NCI-H345 (cell line): ENCODE measurements at regions not wholly inside any gene's neighbourhood (a gene's known extent, or its start where the extent isn't known, plus 50 kb on each side); places are given as distances from the start of the nearest gene placed in this dataset.
"Not testable (repeated sequence)": the region's sequence is repeated elsewhere in the genome, so short reads cannot be mapped to it uniquely, and the experiment has no call there.

ENCODE experiments used
- DNase-seq: peaks from one replicate; lab custom pipeline; 2025; lab: John Stamatoyannopoulos, UW

DNA sequence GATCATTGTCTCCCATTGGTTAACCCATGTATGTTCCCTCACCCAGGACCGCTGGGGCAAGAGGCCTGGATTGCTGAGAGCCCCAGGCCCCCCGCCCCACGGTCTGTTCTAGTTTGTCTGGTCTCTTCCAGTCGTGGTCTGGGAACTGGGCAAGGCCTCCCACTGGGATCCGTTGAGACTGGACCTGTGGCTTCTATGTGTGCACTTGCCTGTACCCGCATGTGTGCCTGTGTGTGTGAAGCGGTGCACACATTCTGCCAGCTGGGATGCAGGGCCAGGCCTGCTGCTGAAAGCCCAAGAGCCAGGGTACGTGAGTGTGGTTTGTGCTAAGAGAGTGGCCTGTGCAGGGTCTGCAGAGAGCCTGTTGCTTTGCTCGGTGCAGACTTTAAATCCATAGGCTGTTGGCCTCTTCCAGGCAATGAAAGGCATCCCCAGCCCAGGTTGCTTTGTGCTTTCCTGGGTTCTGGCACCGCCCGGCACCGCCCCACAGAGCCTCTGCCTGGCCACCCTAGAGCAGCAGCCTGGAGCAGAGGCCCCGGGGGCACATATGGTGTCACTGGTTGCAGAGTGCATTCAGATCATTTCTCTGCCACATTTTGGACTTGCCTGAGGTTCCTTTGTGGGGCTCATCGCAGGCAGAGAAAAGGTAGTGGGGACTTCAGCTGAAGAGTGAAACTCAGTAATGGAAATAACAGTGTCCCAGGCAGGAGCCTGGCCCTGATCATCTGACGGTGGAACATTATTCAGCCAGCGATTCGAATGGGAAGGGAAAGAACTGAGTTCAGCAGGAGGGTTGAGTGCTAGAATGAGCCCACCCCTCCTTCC is 215.5 kb downstream of the GLRX3 start:
- no peak for DNase-seq

DNA sequence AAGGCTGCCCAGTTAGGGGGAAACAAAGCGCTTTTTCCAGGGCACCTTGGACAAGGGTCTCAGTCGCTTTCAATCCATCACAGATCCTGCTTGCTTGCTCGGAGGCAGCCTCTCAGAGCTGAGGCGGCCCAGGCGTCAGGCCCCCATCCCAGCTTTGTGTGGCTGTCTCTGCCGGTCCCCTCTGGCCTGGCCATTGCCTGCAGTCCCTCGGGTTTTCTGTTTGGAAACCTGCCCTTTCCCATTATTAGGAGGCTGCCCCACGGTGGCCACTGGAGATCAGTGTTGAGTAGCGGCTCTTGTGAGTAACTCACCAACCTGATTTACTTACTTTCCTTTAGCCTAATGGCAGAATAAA is 216.1 kb downstream of the GLRX3 start:
- no peak for DNase-seq

DNA sequence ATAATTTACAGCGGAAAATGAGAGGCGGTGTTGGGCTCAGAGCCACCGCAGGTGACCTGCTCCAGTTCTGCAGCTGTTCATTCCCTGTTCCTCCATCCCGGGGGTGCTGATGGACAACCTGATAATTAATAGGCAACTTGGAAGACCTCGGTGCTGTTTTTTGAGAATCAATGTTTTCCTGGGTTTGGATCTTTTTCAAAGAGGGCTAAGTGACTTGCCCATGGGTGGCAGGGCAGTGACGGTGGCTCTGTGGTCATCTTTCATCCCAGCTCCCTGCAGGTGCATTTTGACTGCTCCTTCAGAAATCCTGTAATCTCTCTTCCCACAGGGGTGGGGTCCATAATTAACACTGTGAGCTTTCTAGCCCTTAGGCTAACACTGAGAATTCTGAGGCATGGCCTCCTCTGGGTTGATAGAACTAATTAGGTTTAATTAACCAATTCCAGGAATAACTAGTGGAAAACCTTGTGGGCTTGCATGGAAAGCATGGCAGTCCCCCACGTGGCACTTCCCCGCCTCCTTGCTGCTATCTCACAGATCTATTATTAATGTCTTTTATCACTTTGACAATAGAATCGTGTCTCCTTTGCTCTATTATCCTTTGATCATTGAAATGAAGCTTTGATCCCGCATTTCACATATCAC is 217.9 kb downstream of the GLRX3 start:
- DNase-seq: no peak

DNA sequence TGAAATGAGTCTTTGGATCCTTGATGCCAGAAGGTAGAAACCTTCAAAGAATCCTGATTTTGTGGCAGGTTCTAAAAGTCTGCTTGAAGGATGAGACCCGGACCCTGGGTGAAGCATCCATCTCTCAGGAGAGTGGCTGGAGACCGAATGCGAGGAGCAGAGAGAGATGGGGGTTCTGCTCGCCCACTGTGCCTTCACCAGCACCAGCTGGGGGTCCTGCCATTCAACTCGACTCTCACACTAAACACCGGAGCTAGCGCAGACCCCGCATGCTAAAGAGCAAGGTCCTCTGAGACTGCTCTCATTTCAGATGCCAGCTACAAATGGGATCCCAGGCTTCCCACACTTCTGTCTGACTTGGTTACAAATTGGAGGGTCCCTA is 218.4 kb downstream of the GLRX3 start:
- no peak for DNase-seq

DNA sequence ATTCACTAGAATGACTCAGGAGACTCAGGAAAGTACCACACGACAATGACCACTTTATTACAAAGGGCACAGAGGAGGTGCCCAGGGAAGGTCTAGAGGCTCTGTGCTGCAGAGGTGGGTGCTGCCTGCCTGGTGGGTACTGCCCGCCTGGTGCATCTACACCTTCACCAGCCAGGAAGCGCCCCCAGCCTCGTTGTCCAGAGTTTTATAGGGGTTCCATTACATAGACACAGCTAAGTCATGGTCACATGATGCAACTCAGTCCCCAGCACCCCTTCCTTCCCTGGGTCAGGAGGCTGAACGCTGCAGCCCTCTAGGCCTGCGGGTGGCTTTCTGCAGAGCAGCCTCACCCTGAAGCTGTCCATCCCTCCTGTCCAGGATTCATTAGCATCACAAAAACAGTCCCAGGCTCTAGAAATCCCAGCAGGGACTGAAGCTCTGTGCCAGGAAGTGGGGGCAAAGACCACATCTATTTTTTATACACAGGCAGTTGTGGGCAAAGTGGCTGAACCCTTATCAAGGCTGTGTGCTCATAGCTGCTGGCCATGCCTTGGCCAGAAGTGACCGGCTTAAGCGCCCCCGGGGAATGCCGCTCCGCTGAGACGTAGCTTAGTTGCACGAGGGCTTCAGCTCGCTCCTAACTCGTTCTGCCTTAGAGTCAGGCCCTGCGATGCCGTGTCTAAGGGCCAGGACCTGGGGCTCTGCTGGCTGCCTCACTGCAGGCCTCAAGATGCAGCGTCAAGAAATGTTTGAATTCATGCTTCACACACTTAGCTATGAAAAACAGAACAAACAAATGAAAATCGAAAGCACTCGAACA is 219.0 kb downstream of the GLRX3 start:
- no peak for DNase-seq

DNA sequence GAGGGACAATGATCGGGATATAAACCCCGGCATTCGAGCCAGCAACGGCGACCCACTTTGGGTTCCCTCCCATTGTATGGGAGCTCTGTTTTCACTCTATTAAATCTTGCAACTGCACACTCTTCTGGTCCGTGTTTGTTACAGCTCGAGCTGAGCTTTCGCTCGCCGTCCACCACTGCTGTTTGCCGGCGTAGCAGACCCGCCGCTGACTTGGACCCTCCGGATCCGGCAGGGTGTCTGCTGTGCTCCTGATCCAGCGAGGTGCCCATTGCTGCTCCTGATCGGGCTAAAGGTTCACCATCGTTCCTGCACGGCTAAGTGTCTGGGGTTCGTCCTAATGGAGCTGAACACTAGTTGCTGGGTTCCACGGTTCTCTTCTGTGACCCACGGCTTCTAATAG is 220.2 kb downstream of the GLRX3 start:
- not testable (repeated sequence) for DNase-seq

DNA sequence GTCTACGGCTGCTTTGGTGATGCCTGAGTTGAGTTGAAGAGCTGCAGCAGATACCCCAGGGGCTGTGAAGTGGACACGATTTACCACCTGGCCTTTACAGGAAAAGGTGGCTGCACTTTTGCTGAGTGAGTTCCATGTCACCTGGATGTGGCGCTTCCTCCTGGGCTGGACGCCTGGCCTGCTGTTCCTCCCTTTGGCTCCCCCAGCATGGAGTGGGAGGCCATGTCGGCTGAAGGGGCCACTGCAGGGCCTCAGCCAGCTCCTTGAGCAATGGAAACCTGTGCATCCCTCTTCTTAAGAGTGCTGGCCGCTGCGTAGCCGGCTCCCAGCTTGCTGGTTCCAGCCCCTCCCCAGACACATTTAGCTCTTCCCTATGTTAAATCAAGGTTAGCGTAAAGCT is 221.0 kb downstream of the GLRX3 start:
- no peak for DNase-seq

DNA sequence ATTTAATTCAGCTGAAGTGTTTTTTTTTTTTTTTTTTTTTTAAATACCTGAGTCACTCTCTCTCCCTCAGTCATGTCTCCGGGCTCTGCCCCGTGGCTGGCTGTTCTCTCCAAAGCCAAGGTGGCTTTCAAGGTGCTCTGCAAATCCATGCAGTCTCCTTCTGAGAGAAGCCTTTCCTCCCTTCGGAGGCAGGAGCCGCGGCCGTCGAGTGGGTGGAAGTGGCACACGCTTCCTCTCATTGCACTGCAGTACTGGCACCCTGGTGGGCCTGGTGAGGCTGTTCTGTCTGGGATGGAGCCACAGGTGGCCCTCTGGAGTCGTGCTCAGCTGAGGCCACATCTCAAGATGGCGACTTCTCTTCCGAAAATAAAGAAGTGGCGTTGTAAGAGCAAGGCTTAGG is 221.8 kb downstream of the GLRX3 start:
- DNase-seq: no peak

DNA sequence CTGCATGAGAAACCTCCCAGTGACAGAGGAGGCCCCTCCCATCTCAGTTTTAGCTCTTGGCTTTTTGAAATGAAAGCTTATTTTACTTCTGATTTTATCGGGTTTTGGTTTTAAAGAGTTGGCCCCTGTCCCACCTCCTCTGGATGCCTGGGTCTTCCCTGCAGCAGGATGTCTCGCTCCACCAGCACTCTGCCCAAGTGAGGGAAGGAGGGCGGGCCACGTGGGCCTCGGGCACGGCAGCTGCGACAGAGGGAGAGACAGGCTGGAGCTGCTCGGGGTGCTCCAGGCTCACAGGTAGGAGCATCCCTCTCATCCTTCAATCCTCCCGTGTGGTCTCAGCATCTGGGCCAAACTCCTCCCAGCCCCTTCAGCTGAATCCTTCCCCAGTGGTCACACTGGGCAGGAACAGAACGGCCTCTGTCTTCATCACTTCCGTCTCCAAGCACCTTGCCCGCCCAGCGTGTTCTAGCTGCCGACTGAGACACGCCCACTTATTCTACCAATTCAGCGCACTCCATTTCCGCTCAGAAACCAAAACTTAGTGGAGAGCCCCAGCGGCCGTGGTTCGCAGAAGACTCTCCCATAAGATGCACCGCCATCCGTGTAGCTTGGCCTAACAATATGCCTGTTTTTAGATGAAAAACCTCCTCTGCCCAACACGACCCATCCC is 222.9 kb downstream of the GLRX3 start:
- DNase-seq: no peak

DNA sequence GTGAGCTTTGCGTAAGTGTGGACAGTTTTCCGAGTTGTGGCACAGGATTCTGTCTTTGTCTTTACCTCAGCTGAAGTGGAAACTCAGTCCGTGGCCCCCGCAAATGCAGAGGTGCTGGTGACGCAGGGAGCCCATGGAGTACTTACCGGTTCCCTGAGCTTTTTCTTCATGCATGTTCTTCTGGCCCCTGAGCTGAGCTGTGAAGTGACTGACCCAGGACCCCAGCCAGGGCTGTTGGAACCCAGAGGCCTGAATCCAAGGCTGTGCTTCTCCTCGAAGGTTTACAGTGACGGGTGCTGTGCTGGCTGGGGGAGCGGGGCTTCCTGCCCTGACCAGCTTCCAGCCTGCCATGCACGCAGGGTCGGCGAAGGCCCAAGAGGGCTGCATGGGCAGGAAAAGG is 223.5 kb downstream of the GLRX3 start:
- no peak for DNase-seq

DNA sequence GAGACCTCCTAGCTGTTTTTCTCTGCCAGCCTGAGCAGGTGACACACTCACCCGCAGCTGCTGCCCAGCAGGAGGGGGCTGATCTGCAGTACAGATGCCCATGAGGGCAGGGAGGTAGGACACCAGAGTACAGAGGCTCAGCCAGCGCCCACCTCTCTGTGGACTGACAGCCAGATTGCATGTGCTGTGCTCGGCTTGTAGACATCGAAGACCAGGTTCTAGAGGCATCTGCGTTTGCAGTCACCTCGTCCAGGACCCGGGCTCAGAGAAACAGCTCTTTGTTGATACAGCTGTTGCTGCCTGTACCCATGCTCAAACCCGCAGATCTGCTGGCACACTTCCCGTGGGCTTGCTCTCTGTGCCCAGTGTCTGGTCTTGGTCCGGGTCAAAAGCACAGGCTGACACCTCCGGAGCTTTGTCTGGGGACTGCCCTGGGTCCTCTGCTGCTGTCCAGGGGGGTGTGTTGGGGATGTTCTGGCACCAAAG is 224.7 kb downstream of the GLRX3 start:
- DNase-seq: peak; percentile 59

DNA sequence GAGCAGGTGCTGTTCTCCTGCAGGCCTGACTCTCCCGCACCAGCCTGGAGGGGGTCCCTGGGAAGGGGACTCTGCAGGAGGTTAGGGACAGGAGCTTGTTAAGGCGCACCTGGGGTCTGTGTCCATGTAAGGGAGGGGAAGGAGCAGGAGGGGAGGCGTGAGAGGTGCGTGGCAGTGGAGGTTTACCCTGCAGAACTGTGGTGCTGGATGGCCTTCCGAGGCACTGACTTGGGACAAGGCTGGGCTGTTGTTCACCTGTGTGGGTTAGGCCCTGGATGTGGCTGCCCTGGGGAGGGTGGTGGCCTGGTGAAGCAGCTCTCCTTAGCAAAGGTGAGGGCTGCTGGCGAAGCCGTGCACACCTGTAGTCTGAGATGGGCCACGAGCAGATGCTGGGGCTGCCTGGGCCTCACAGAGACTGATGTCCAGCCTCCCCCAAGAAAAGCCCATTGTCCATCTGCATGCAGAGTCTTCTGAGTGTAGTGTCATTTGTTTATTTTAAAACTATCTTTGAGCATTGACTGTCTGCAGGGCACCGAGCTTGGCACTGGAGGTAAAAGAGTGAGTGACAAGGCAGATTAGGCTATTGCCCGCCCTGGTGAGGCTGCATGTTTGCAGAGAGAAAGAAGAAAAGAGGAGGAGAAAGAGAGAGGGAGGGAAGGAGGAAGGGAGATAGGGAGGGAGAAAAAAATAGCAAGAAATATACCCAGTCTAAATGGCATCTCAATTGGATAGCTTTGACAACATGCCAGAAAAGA is 225.3 kb downstream of the GLRX3 start:
- DNase-seq: no peak

DNA sequence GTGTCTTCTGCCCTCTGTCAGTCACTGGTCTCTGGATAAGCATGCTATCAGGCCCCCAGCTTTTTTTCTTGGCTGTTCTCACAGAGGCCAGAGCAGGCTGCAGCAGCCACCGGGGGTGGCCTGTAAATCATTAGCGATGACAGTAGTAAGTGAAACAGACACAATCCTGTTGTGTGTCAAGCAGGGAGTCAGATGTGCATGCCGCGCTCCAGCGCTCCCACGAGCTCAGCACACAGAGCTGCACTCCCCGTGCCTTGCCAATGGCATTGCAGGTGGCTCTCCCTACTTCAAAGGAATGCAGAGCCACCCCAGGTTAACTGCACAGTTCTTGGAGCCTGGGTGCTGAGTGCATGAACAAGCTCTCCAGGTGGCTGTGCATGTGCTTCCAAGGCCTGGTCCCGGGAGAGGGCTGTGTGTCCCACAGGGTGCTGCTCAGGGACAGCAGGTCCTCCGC is 226.1 kb downstream of the GLRX3 start:
- peak; percentile 6 for DNase-seq

DNA sequence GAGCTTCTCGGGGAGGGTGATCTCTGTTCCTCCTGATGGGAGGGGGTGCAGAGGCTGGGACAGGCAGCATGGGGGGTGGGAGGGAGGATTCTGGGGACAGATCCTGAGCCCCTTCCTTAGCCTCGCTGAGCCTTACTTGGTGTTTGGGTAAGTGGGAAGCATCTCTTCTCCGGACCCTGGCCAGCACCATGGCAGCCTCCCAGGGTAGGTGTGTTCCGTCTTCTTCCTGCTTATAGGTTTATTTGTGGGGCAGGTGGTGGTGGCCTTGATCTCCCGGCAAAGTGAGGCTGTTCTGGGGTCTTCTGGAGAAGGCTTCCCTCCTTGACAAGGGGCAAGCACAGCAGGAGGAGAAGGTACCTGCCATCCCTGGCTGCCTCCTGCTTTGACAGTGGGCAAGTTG is 226.9 kb downstream of the GLRX3 start:
- no peak for DNase-seq

DNA sequence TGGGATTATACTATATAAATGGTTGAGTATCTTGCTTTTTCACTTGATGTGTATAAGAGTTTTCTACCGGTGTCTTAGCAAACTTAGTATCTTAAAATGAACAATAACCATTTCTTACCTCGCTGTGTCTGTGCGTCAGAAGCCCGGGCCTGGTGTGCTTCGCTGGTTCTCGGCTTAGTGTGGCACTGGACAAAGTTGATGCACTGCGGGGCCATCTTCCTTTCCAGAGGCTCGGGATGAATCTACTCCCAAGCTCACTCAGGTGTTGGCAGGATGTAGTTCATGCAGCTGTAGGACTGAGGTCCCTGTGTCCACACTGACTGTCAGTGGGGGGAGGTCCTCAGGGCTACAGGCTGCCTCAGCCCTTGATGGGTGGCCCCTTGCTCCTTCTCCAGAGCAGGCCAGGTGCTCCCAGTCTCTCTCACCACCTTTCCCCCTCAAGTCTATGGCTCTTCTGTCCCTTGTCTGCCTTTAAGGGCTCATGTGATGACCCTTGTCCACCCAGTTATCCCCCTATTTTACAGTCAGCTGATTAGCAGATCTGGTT is 227.8 kb downstream of the GLRX3 start:
- no peak for DNase-seq

DNA sequence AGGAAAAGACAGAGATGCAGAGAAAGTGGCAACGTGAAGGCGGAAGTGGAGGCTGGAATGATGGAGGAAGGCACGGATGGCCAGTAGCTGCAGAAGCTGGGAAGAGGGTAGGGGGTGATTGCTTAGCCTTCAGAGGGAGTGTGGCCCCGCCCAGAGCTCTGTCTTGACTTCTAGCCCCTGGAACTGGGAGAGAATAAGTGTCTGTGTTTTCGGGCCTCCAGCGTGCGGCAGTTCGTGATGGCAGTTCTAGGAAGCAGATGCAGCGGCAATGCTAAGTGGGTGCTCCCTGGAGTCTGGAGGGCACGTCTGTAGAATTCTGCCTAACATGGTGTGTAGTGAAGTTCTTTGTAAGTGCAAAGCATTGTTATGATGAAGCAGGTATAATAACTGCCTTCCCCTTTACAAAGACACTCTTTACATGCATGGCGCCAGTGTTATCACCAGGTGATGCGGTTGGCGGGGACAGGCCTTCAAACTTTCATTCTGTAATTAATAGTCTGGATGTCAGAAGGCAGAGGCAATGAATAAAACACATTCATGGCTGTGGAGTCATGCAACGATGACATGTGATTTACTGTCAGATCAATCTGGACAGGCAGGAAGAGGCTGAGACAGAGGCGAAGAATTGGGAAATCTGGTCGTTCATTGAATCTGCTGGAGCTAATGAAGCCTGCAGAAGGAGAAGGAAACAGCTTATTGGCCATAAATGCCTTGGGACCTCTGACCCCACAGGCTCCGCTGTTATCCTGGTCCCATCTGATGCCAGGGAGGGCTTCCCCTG is 228.6 kb downstream of the GLRX3 start:
- no peak for DNase-seq

DNA sequence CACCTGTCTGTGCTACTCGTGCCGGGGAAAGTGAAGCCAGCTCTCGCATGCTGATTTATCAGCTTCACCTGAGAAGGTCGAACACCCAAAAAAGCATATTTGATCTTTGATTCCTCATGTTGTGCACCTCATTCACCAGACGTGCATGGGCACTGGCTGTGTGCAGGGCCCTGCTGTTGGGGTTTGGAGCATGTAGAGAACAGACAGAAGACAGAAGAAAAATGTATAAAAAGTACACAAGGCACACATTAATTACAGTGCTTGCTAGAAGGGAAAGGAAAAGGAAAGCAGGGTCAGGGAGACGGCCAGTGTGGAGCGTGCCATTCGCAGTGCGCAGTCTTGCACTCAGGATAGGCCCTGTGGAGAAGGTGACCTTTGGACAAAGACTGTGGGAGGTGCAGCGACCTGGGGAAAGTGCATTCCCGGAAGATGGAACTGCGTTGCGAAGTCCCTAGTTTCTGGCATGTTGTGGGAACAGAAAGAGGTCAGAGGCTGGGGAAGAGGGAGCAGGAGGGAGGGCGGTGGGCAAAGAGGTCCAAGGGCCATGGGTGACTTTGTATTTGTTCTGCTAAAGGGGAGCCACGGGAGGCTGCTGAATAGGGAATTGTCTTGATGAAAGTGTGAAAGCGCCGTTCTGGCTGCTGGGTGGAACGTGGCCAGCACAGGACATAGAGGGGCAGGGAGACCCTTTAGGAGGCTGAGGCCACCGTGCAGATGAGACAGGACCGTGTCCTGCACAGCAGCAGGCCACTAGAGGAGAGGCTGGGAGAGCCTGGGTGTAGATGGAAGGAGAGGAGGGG is 232.8 kb downstream of the GLRX3 start:
- no peak for DNase-seq

DNA sequence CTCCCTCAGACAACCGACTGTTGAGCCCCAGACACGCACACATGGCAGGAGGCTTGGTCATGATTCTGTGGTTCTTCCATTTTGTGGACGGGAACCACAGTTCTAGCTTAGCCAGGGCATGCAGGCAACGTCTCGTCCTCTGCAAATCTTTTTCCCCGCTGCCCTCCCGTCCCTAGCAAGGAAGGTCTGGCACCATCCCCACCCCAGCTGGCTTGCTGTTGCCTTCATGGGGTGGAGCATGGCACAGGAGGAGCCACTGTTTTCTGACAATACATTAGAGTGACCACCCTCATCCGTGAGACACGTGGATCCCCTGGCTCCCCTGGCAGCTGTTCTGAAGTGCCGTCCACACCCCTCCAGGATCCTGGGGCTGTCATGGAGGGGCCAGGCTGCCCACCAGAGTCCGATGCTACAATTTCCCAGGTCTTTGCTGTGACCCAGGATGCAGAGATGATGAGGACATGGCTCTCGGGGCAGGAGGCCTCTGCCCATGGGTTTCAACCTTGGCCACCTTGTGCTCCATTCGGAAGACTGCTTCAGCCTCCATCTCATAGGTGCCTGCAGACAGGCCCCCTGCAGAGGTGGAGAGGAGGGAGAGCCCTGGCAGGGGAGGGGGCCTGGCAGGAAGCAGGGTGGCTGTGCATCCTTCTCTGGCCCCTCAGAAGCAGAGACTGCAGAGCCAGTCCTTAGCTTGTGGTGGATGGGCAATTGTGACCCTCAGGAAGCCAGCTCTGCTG is 233.6 kb downstream of the GLRX3 start:
- no peak for DNase-seq

DNA sequence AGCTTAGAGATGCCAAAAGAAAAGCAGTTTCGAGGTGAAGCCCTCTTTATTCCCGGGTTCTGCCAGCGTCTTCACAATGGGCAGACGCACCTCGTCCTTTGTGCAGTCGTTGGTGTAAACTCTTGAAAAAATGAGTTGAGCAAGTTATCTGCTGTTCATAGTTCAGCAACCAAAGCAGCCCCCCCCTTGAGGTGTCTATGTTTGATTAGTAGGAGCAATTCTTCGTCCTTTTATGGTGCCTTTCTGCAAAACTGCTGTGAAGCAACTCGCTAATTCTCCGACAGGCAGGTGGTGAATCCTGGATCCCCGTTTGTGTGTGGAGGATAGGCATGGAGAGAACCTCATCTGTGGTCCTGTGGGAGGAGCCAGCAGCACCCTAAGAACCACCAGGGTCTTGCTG is 234.5 kb downstream of the GLRX3 start:
- DNase-seq: no peak
